Adipocyte (in vitro differentiated cells): ENCODE measurements at regions not wholly inside any gene's neighbourhood (a gene's known extent, or its start where the extent isn't known, plus 50 kb on each side); places are given as distances from the start of the nearest gene placed in this dataset.

Experiments
- DNase-seq: peaks from one replicate; pipeline ENCODE4 v3.0.0-alpha.2; 2015; ENCODE audit warnings: low read depth
- H3K27me3 ChIP-seq: replicated peaks from 2 replicates; pipeline ENCODE4 v1.7.0; 2013; ENCODE audit warnings: mild to moderate bottlenecking, low read length, moderate library complexity; ENCODE audit not compliant: control insufficient read depth, insufficient read depth
- H3K36me3 ChIP-seq: 2 replicates; pipeline ENCODE4 v1.7.0; 2013; ENCODE audit warnings: low read length, mild to moderate bottlenecking, moderate library complexity; ENCODE audit not compliant: control insufficient read depth, insufficient read depth, severe bottlenecking
- H3K4me1 ChIP-seq: 2 replicates; pipeline ENCODE4 v1.7.0; 2013; ENCODE audit warnings: mild to moderate bottlenecking, low read length, moderate library complexity; ENCODE audit not compliant: control insufficient read depth, insufficient read depth
- H3K4me3 ChIP-seq: 2 replicates; pipeline ENCODE4 v1.7.0; 2013; ENCODE audit warnings: mild to moderate bottlenecking, low read length, moderate library complexity
- H3K9ac ChIP-seq: 2 replicates; pipeline ENCODE4 v1.7.0; 2013; ENCODE audit warnings: mild to moderate bottlenecking, low read length, moderate library complexity
- H3K9me3 ChIP-seq: 2 replicates; pipeline ENCODE4 v1.7.0; 2013; ENCODE audit warnings: mild to moderate bottlenecking, low read length, moderate library complexity; ENCODE audit not compliant: control insufficient read depth

- peaks cover 12% of the 10 kb centered on the region for H3K4me1 ChIP-seq
These were observed 193.5 kb downstream of the ZFP36L2 start for GRCh38 chr2:43033016-43033270.

GRCh38 chr2:43032213-43033015 lies 194.0 kb downstream of the ZFP36L2 start:
- H3K36me3 ChIP-seq, result no peaks in the 10 kb centered on the region
- DNase-seq, result no peak
- H3K27me3 ChIP-seq, result no peaks in the 10 kb centered on the region
- no peaks in the 10 kb centered on the region for H3K9me3 ChIP-seq
- no peak overlapping the region for H3K4me3 ChIP-seq
- H3K4me1 ChIP-seq, result peaks cover 10% of the 10 kb centered on the region
- peak overlapping the region; percentile 49 for H3K9ac ChIP-seq

More at GRCh38 chr2:43033016-43033270, 193.5 kb downstream of the ZFP36L2 start:
- Histone ChIP-seq H3K36me3 (no peaks in the 10 kb centered on the region), H3K9me3 (no peaks in the 10 kb centered on the region), H3K9ac (peak overlapping the region; percentile 49), H3K27me3 (no peaks in the 10 kb centered on the region), H3K4me3 (no peak overlapping the region)
- DNase-seq, result no peak

- no peaks in the 10 kb centered on the region for H3K36me3 ChIP-seq
- no peaks in the 10 kb centered on the region for H3K27me3 ChIP-seq
- no peak overlapping the region for H3K4me3 ChIP-seq
- DNase-seq, result no peak
- H3K9ac ChIP-seq, result peak overlapping the region; percentile 49
- peaks cover 15% of the 10 kb centered on the region for H3K4me1 ChIP-seq
- H3K9me3 ChIP-seq, result no peaks in the 10 kb centered on the region
These were observed 194.8 kb downstream of the ZFP36L2 start for GRCh38 chr2:43031471-43032212.

- DNase-seq, result no peak
- H3K4me1 ChIP-seq, result peaks cover 22% of the 10 kb centered on the region
- H3K9ac ChIP-seq, result no peak overlapping the region
- no peak overlapping the region for H3K4me3 ChIP-seq
- H3K27me3 ChIP-seq, result no peaks in the 10 kb centered on the region
- H3K36me3 ChIP-seq, result no peaks in the 10 kb centered on the region
- no peaks in the 10 kb centered on the region for H3K9me3 ChIP-seq
These were observed 195.7 kb downstream of the ZFP36L2 start for GRCh38 chr2:43030551-43031307.

GRCh38 chr2:43029186-43029585 lies 197.2 kb downstream of the ZFP36L2 start:
- no peaks in the 10 kb centered on the region for H3K27me3 ChIP-seq
- no peak for DNase-seq

GRCh38 chr2:43028188-43028587 lies 198.2 kb downstream of the ZFP36L2 start:
- no peaks in the 10 kb centered on the region for H3K36me3 ChIP-seq
- H3K9me3 ChIP-seq, result no peaks in the 10 kb centered on the region
- no peak for DNase-seq
- no peaks in the 10 kb centered on the region for H3K27me3 ChIP-seq
- H3K4me1 ChIP-seq, result peaks cover 22% of the 10 kb centered on the region
- no peak overlapping the region for H3K9ac ChIP-seq
- H3K4me3 ChIP-seq, result no peak overlapping the region

More at GRCh38 chr2:43029186-43029585, 197.2 kb downstream of the ZFP36L2 start:
- Histone ChIP-seq H3K4me3 (no peak overlapping the region), H3K9ac (no peak overlapping the region), H3K36me3 (no peaks in the 10 kb centered on the region), H3K4me1 (peaks cover 22% of the 10 kb centered on the region), H3K9me3 (no peaks in the 10 kb centered on the region)

- Histone ChIP-seq H3K36me3 (no peaks in the 10 kb centered on the region), H3K9ac (peak overlapping the region; percentile 62), H3K27me3 (no peaks in the 10 kb centered on the region), H3K4me1 (peaks cover 16% of the 10 kb centered on the region), H3K9me3 (no peaks in the 10 kb centered on the region), H3K4me3 (no peak overlapping the region)
- no peak for DNase-seq
These were observed 199.1 kb downstream of the ZFP36L2 start for GRCh38 chr2:43027097-43027873.

GRCh38 chr2:43026426-43027096 lies 199.8 kb downstream of the ZFP36L2 start:
- H3K4me1 ChIP-seq, result peaks cover 12% of the 10 kb centered on the region
- no peak for DNase-seq
- H3K9me3 ChIP-seq, result peaks cover 5% of the 10 kb centered on the region
- no peaks in the 10 kb centered on the region for H3K27me3 ChIP-seq
- H3K36me3 ChIP-seq, result no peaks in the 10 kb centered on the region
- peak overlapping the region; percentile 62 for H3K9ac ChIP-seq
- no peak overlapping the region for H3K4me3 ChIP-seq

- H3K4me1 ChIP-seq, result peaks cover 12% of the 10 kb centered on the region
- H3K36me3 ChIP-seq, result no peaks in the 10 kb centered on the region
- H3K9ac ChIP-seq, result no peak overlapping the region
- DNase-seq, result no peak
- H3K27me3 ChIP-seq, result no peaks in the 10 kb centered on the region
- H3K4me3 ChIP-seq, result no peak overlapping the region
- peaks cover 5% of the 10 kb centered on the region for H3K9me3 ChIP-seq
These were observed 200.6 kb downstream of the ZFP36L2 start for GRCh38 chr2:43025709-43026295.

GRCh38 chr2:43024515-43025011 lies 201.8 kb downstream of the ZFP36L2 start:
- peak; percentile 71 for DNase-seq
- peaks cover 12% of the 10 kb centered on the region for H3K4me1 ChIP-seq
- no peaks in the 10 kb centered on the region for H3K27me3 ChIP-seq
- H3K9ac ChIP-seq, result peak overlapping the region; percentile 4
- no peak overlapping the region for H3K4me3 ChIP-seq
- H3K9me3 ChIP-seq, result peaks cover 13% of the 10 kb centered on the region
- no peaks in the 10 kb centered on the region for H3K36me3 ChIP-seq
